COLO668 (cell line): ENCODE measurements at regions not wholly inside any gene's neighbourhood (a gene's known extent, or its start where the extent isn't known, plus 50 kb on each side); places are given as distances from the start of the nearest gene placed in this dataset.
"Not testable (repeated sequence)": the region's sequence is repeated elsewhere in the genome, so short reads cannot be mapped to it uniquely, and the experiment has no call there.

Experiments
- DNase-seq: peaks from one replicate; lab custom pipeline; 2025; ENCODE audit not compliant: unreplicated experiment; lab: John Stamatoyannopoulos, UW

DNA sequence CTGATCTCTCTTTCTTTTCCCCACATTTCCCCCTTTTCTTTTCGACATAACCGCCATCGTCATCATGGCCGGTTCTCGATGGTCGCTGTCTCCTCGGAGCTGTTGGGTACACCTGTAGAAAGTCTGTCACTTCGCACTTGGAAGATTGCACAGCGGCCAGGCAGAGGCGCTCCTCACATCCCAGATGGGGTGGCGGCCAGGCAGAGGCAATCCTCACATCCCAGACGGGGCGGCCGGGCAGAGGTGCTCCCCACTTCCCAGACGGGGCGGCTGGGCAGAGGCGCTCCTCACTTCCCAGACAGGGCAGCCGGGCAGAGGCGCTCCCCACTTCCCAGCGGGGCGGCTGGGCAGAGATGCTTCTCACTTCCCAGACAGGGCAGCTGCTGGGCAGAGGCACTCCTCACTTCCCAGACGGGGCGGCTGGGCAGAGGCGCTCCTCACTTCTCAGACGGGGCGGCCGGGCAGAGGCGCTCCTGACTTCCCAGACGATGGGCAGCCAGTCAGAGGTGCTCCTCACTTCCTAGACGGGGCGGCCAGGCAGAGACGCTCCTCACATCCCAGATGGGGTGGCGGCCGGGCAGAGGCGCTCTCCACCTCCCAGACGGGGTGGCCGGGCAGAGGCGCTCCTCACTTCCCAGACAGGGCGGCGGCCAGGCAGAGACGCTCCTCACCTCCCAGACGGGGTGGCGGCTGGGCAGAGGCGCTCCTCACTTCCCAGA, 110.7 kb downstream of the C5orf15 start:
- DNase-seq, result not testable (repeated sequence)

DNA sequence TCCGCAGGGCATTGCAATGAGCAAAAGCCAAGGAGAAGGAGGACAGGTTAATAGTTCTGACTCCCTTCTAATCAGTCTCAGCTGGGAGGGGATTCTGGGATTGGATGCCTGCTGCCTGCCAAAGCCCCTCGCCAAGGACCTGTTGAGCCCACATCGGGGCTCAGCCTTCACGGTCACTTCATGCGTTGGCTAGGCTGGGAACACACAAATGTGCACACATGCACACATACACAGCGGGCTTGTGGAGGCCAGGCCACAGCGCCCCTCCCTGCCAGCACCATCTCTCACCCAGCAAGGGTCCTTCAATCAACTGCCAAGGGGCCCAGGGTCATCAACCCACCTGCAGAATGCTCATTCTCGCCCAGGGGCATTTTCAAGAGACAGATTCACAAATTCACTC, 113.9 kb downstream of the C5orf15 start:
- no peak for DNase-seq

- DNase-seq, result no peak
Measured at GRCh38 chr5:133853646-133854365, 114.6 kb downstream of the C5orf15 start.

GRCh38 chr5:133851521-133851920, 116.9 kb downstream of the C5orf15 start:
- no peak for DNase-seq

GRCh38 chr5:133850811-133851210, 117.6 kb downstream of the C5orf15 start:
- no peak for DNase-seq

GRCh38 chr5:133849116-133849515, 119.3 kb downstream of the C5orf15 start:
- no peak for DNase-seq

- peak; percentile 44 for DNase-seq
Measured at GRCh38 chr5:133848341-133848811, 120.0 kb downstream of the C5orf15 start.

DNA sequence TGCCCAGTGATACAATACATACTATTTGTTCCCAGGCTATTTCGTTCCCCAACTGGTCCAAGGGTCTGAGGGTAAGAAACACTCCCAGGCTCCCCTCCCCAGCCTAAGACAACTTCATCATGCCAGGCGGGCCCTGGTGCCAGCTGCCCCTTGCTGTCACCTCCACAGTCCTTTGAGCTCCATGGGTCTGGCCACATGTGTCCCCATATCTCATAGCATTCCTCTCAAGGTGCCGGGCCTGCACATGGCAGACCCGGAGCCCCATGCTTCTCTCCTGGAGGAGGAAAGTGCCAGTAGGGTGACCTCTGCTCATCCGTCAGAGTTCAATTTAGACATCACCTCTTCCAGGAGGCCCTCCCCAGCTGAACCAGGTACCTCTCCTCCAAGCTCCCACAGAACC, 120.5 kb downstream of the C5orf15 start:
- no peak for DNase-seq

- DNase-seq, result no peak
Measured at GRCh38 chr5:133847301-133847700, 121.1 kb downstream of the C5orf15 start.

GRCh38 chr5:133846478-133847226, 121.8 kb downstream of the C5orf15 start:
- no peak for DNase-seq

DNA sequence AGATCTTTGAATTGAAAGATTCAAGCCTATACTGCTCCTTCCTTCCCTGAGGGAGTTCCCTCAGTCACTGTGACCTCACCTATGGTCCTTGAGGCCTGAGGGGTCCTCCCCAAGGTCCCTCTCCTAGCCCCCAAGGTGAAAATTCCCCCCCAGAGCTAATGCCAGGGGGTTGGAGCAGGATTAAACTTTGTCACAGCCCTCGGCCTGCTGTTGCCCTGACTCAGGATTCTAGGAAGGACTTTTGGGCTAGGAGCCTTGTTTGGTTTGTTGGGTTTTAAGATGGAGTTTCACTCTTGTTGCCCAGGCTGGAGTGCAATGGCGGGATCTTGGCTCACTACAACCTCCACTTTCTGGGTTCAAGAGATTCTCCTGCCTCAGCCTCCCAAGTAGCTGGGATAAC, 123.2 kb downstream of the C5orf15 start:
- no peak for DNase-seq

DNA sequence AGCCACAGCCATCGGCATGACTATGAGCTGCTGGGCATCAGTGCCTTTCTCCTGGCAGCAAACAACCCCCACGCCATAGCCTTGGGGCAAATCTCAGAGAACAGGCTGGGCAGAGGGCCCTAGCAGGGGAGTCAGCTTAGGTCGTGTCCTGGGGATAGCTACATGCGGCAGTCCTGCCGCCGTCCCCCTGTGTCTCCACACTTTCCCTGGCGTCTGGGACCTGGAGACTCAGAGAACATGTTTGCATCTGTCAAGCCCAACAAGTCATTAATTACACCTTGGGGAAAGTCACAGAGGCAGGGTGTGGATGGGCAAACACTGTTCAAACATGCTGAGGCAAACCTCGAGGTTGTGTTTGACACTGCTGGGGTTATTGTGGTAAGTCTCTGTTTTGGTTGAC, 123.6 kb downstream of the C5orf15 start:
- peak; percentile 26 for DNase-seq

DNA sequence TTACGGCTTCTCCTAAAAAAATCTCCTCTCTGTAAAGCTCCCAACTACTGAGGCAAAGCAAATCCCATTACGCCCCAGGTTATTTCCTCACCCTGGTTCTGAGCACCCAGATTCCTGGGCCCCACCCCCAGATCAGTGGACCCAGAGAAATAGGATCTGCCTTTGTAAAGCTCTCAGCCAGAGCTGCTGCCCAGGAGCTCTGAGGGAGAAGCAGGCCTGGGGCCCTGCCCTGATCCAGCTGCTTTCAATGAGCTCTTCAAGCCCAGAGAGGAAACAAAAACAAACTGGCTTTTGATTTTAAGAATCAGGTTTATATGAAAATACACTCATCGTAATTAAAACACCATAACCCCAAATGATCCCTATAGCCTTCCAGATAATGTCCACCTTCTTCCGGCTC, 124.5 kb downstream of the C5orf15 start:
- DNase-seq, result peak; percentile 11

- DNase-seq, result no peak
Measured at GRCh38 chr5:133842846-133843611, 125.4 kb downstream of the C5orf15 start.

- DNase-seq, result no peak
Measured at GRCh38 chr5:133841831-133842750, 126.3 kb downstream of the C5orf15 start.

- no peak for DNase-seq
Measured at GRCh38 chr5:133840168-133840567, 128.3 kb downstream of the C5orf15 start.

DNA sequence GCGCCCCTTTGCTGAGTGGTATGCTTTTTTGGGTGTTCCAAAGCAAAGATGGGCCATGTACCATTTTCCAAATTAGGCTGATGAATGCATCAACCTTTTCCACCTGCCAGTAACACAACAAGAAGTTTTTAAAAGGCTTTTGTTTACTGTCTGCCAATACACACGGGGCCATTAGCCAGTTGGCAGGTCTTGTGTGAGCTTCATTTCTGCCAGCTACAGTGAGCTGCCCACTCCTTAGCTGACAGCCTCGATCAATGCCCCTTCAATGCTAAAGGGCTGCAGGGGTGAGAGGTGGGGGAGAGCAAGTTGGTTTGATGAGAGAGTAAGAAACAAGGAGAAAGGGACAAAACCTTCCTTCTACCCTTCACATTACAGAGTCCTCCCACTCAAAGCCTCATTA, 128.7 kb downstream of the C5orf15 start:
- no peak for DNase-seq

GRCh38 chr5:133839090-133839489, 129.3 kb downstream of the C5orf15 start:
- DNase-seq, result no peak

- DNase-seq, result no peak
Measured at GRCh38 chr5:133838286-133838685, 130.1 kb downstream of the C5orf15 start.
